Motor neuron (in vitro differentiated cells): ENCODE measurements at regions not wholly inside any gene's neighbourhood (a gene's known extent, or its start where the extent isn't known, plus 50 kb on each side); places are given as distances from the start of the nearest gene placed in this dataset.
A peak's percentile ranks its signal among the peaks of the same experiment; 100 is the strongest.
"Not testable (repeated sequence)": the region's sequence is repeated elsewhere in the genome, so short reads cannot be mapped to it uniquely, and the experiment has no call there.

Source experiments
- ATAC-seq, 8 experiments: fragments of 200-7000 bp; cut with Tn5 transposase; replicated peaks in 6 of 8; 2 replicates each; pipeline ENCODE4 v1.8.0; 2021; ENCODE audit warnings: mild to moderate bottlenecking in 8 of 8, moderate library complexity in 8 of 8
- H3K27ac ChIP-seq, 2 donors: fragments of 250-450 bp; sonication (Bioruptor Pico); 2 replicates each; pipeline ENCODE4 v1.9.0; 2021; ENCODE audit warnings: antibody characterized with exemption in 2 of 2, mild to moderate bottlenecking in 2 of 2, moderate library complexity in 1 of 2
- H3K4me1 ChIP-seq, 2 donors: fragments of 250-450 bp; sonication (Bioruptor Pico); replicated peaks in 1 of 2; 2 replicates each; pipeline ENCODE4 v1.6.1; 2021; ENCODE audit warnings: antibody characterized with exemption in 2 of 2, mild to moderate bottlenecking in 2 of 2, moderate library complexity in 1 of 2
- H3K4me3 ChIP-seq, 5 donors: fragments of 250-450 bp; sonication (Bioruptor Pico); 2 replicates each; pipeline ENCODE4 v1.9.0; 2021; ENCODE audit warnings: antibody characterized with exemption in 5 of 5, mild to moderate bottlenecking in 5 of 5, moderate library complexity in 4 of 5
- WGBS, 10 experiments: fragments of 450-650 bp; shearing (Covaris generic); methylation state at CpG; one replicate each; pipeline ENCODE4 v1.0.0; 2022; 5-methylcytosine and 5-hydroxymethylcytosine counted together
- in situ Hi-C, 9 experiments: fragments of 400-800 bp; cut with MboI; loops; one replicate each; pipeline ENCODE4 v1.15.0; 2021; ENCODE audit warnings: low sequenced_read_pairs in 9 of 9, low pct_unique_long_range_greater_than_20kb in 2 of 9; ENCODE audit not compliant: unreplicated experiment in 9 of 9

DNA sequence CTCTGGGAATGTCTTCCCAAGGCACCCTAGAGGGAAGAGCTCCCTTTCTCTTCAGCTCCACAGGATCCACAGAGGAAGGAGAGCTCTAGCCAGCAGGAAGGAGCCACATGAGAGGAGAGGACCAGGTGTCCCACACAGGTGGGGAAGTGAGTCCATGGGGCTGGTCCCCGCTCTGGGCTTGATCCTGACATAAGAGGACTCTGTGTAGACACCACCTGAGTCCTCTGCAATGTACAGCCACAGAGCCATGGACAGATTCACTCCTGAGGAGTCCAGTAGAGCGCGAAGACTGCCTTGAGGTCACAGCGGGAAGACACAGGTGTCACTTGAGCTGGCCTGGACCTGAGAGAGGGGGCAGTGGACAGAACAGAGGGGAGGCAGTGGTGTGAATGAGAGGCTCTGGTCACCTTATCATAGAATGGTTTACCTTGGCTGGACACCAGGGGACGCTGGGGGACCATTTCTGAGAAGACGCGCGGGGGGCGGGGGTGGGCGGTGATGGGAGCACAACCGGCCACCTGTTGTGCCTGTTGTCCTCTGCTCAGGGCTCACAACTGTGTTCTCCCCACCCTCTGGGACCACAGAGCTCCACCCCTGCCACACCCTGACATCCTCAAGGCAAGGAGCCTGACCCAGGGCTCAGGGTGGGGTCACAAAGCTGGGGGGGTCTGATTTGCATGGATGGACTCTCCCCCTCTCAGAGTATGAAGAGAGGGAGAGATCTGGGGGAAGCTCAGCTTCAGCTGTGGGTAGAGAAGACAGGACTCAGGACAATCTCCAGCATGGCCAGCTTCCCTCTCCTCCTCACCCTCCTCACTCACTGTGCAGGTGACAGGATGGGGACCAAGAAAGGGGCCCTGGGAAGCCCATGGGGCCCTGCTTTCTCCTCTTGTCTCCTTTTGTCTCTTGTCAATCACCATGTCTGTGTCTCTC, 128.2 kb downstream of the ZNF280B start:
- in situ Hi-C loops: no loop called here
- no peak overlapping the region for H3K4me3 ChIP-seq
- ATAC-seq: peak in 3 of 8 experiments; percentile 38 to 78 (median 39)
- WGBS, 10 experiments: 0 to 45% methylated on average over 2 of the region's 11 CpGs; no CpG with 5 or more reads in 8 of the 10 experiments
- H3K4me1 ChIP-seq: no peaks in the 10 kb centered on the region
- H3K27ac ChIP-seq: no peak overlapping the region

DNA sequence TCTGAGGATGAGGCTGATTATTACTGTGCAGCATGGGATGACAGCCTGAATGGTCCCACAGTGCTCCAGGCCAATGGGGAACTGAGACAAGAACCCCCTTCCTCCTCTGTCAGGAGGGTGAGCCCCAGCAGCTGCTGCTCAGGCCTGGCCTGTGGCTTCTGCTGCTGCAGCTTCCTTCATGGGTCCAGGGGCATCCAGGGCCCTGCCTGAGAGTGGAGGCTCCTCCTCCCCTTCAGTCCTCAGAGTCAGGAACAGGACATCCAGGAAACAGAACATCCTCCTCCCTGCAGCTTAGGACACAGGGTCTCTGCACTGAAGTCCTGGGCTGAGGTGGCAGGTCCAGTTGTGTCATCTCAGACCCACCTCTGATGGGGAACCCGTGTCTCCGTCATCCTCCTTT, 127.2 kb downstream of the ZNF280B start:
- H3K4me1 ChIP-seq, in situ Hi-C loops, ATAC-seq, H3K4me3 ChIP-seq, H3K27ac ChIP-seq: not testable (repeated sequence)
- WGBS, 10 experiments: 40 to 80% (median 50%) methylated on average over 1 to 2 of the region's 2 CpGs; no CpG with 5 or more reads in 7 of the 10 experiments

GRCh38 chr22:22384267-22384666, 124.3 kb downstream of the ZNF280B start:
- WGBS, 10 experiments: 0 to 67% (median 15%) methylated on average over 1 to 3 of the region's 3 CpGs; no CpG with 5 or more reads in 1 of the 10 experiments
- Histone ChIP-seq H3K4me3 (no peak overlapping the region), H3K27ac (no peak overlapping the region), H3K4me1 (no peaks in the 10 kb centered on the region)
- no peak for ATAC-seq
- in situ Hi-C loops: no loop called here

GRCh38 chr22:22384668-22385244, 123.8 kb downstream of the ZNF280B start:
- H3K27ac ChIP-seq: no peak overlapping the region
- ATAC-seq: no peak
- 0 to 51% (median 29%) methylated on average over 1 to 2 of the region's 2 CpGs; no CpG with 5 or more reads in 3 of the 10 experiments for WGBS, 10 experiments
- in situ Hi-C loops: no loop called here
- H3K4me3 ChIP-seq: no peak overlapping the region
- no peaks in the 10 kb centered on the region for H3K4me1 ChIP-seq

DNA sequence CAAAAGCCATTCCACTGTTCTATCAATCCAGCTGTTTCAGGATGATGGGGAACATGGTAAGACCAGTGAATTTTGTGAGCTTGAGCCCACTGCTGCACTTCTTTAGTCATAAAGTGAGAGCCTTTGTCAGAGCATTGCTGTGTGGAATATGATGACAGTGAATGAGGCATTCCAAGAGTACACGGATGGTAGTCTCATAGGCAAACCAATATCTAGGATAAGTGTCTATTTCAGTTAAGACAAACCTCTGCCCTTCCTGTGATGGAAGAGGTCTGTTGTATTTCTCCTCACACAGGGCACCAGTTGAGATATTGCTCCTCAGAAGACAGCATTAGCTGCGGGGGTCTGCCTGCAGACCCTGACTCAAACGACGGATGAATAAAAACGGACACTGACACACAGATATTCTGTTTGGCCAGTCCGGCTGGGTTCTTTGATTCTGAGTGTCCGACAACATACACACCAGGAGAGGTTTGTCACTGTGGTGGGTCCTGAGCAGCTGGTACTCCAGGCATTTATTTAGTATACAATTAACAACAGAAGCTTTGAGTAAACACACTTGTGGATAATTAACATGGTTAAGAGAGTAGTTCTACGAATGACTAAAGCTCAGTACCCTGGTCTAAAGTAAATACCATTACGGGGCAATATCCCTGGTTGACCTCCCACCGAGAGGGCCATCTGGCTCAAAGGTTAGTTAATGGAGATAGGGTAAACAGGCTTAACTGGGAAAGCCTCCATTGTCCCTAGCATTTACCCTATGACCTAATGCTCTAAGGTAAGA, 121.7 kb downstream of the ZNF280B start:
- Histone ChIP-seq H3K4me1 (no peaks in the 10 kb centered on the region), H3K27ac (no peak overlapping the region), H3K4me3 (no peak overlapping the region)
- in situ Hi-C loops: no loop called here
- 6 to 65% (median 39%) methylated on average over 3 to 10 of the region's 10 CpGs; no CpG with 5 or more reads in 3 of the 10 experiments for WGBS, 10 experiments
- ATAC-seq: no peak

- H3K4me3 ChIP-seq: no peak overlapping the region
- no peak for ATAC-seq
- WGBS, 10 experiments: 40% methylated on average over 1 of the region's 1 CpG; no CpG with 5 or more reads in 9 of the 10 experiments
- in situ Hi-C loops: no loop called here
- no peaks in the 10 kb centered on the region for H3K4me1 ChIP-seq
- H3K27ac ChIP-seq: no peak overlapping the region
Measured at GRCh38 chr22:22387386-22387736, 121.2 kb downstream of the ZNF280B start.

DNA sequence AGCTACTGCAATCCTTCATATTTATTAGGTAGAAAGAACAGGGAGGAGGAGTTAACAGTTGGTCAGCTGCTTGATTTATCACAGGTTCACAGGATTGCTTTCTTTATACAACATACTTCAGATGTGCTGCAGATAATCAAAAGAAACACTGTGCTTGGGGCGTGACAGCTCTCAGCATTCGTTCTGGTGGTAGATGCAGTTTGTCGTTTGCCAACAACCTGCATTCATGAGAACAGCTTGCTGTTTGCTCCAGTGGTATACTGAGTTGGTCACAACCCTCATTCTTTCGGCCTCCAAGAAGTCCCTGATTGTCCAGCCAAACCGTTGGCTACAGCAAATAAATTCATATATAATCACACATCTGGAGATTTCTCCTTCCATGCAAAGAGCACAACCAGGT, 120.5 kb downstream of the ZNF280B start:
- Histone ChIP-seq H3K4me3 (no peak overlapping the region), H3K27ac (no peak overlapping the region), H3K4me1 (no peaks in the 10 kb centered on the region)
- 0 to 72% (median 48%) methylated on average over 1 to 5 of the region's 5 CpGs; no CpG with 5 or more reads in 3 of the 10 experiments for WGBS, 10 experiments
- in situ Hi-C loops: no loop called here
- peak in 1 of 8 experiments; percentile 40 for ATAC-seq

- Histone ChIP-seq H3K4me1 (no peaks in the 10 kb centered on the region), H3K27ac (no peak overlapping the region), H3K4me3 (no peak overlapping the region)
- WGBS, 10 experiments: 20 to 80% (median 47%) methylated on average over 1 to 3 of the region's 3 CpGs; no CpG with 5 or more reads in 2 of the 10 experiments
- in situ Hi-C loops: no loop called here
- ATAC-seq: no peak
Measured at GRCh38 chr22:22388494-22388893, 120.0 kb downstream of the ZNF280B start.

- ATAC-seq: no peak
- 39 to 100% (median 80%) methylated on average over 2 to 5 of the region's 5 CpGs; no CpG with 5 or more reads in 3 of the 10 experiments for WGBS, 10 experiments
- no peak overlapping the region for H3K27ac ChIP-seq
- in situ Hi-C loops: no loop called here
- no peak overlapping the region for H3K4me3 ChIP-seq
- H3K4me1 ChIP-seq: no peaks in the 10 kb centered on the region
Measured at GRCh38 chr22:22389467-22389866, 119.1 kb downstream of the ZNF280B start.

DNA sequence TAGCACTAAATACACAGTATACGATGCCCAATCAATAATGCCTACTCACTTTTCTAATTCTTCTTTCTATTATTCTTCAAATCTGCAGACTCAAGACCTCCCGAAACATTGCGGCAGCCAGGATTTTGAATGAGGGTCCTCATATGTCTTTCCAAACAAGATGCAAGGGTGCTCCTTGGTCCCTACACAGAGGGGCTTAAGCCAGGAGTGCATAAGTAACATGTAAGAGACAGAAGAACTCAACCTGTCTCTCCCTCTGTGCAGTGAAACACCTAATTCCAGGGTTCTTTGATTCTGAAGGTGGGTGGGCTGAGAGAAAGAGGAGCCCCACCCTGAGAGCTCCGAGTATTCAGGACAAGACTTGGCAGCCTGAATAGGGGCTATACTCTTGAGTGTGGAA, 117.6 kb downstream of the ZNF280B start:
- no peak for ATAC-seq
- 0 to 80% (median 46%) methylated on average over 1 to 4 of the region's 4 CpGs; no CpG with 5 or more reads in 3 of the 10 experiments for WGBS, 10 experiments
- Histone ChIP-seq H3K27ac (no peak overlapping the region), H3K4me3 (no peak overlapping the region), H3K4me1 (no peaks in the 10 kb centered on the region)
- in situ Hi-C loops: no loop called here

GRCh38 chr22:22391543-22391942, 117.0 kb downstream of the ZNF280B start:
- no peak overlapping the region for H3K27ac ChIP-seq
- no peaks in the 10 kb centered on the region for H3K4me1 ChIP-seq
- ATAC-seq: no peak
- H3K4me3 ChIP-seq: no peak overlapping the region
- in situ Hi-C loops: no loop called here

GRCh38 chr22:22392131-22392530, 116.4 kb downstream of the ZNF280B start:
- ATAC-seq: no peak
- WGBS, 10 experiments: 7 to 20% (median 13%) methylated on average over 1 to 3 of the region's 4 CpGs; no CpG with 5 or more reads in 6 of the 10 experiments
- Histone ChIP-seq H3K4me1 (peaks cover 0 to 3% of the 10 kb centered on the region in 2 donors), H3K27ac (no peak overlapping the region), H3K4me3 (no peak overlapping the region)
- in situ Hi-C loops: no loop called here

GRCh38 chr22:22394591-22394990, 114.0 kb downstream of the ZNF280B start:
- in situ Hi-C loops: no loop called here
- peak in 1 of 8 experiments; percentile 4 for ATAC-seq
- Histone ChIP-seq H3K4me3 (no peak overlapping the region), H3K27ac (no peak overlapping the region), H3K4me1 (peaks cover 0 to 13% of the 10 kb centered on the region in 2 donors)
- 0 to 73% (median 58%) methylated on average over 1 of the region's 1 CpG; no CpG with 5 or more reads in 4 of the 10 experiments for WGBS, 10 experiments
